ENCODE measurements at regions not wholly inside any gene's neighbourhood (a gene's known extent, or its start where the extent isn't known, plus 50 kb on each side); places are given as distances from the start of the nearest gene placed in this dataset.

DNA sequence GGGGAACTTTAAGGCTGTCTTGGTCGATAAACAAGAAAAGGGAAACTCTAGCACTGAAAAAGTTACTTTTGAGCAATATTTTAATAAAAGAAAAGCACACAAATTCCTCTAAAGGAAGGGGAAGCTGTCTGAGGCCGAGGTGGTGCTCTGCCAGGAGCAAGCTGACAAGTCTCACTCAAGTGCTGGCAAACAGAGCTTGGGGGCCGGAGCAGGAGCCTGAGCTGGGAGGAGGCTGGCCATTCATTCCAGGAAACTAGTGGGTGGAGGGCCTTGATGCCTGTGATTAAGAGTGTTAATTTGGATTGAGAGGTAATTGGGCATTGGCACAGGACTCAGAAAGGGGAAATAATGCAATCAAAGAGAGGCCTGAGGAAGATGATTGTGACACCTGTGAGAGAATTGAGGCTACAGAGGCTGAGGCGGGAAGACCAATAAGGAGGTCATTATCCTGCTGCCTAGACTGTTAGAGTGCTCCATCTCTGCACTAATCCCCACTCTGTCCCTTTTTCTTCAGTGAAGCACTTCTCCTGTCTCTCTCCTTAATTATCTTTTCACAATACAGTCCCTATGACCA lies 154.9 kb upstream of the COL1A2 start:
- no peak for DNase-seq

DNA sequence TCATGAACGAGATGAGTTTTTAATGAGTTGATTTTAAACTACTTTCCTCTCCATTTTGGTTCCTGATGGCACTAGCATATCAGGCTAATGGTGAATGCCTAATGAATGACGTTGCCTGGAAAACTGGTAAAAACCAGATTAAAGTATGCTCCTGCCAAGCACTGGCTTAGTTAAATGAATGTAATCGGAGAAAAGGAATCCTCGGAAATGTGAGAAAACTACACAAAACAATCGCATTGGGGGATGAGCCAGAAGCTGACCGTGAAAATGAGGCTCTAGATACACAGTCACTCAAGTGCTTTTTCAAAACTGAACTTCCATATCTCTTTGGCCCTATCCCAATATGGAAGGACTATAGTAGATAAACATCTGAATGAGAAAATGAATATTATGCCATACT lies 153.8 kb upstream of the COL1A2 start:
- no peak for DNase-seq

DNA sequence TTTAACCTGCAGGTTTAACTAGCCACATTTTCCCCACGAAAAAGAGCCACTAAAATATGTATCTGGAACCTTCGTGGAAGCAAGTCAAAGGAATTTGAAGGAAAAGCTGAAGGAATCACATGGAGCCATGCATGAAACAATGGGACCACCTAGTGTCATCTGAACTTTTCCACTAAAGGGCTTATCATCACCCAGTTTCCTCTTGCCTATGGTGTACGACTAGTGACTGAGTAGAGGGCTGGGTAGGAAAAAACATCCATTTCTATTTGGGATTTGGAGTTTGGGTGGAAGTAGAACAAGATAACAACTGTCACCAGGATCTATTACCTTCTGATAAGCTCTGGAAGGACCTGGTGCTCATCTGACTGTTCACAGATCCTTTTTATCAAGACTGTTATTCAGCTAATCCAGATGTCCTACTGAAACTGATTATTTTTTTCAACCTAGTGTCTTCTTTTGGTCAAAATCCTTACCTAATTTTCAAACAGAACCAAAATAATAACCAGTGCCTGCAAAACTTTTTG lies 153.2 kb upstream of the COL1A2 start:
- no peak for DNase-seq

DNA sequence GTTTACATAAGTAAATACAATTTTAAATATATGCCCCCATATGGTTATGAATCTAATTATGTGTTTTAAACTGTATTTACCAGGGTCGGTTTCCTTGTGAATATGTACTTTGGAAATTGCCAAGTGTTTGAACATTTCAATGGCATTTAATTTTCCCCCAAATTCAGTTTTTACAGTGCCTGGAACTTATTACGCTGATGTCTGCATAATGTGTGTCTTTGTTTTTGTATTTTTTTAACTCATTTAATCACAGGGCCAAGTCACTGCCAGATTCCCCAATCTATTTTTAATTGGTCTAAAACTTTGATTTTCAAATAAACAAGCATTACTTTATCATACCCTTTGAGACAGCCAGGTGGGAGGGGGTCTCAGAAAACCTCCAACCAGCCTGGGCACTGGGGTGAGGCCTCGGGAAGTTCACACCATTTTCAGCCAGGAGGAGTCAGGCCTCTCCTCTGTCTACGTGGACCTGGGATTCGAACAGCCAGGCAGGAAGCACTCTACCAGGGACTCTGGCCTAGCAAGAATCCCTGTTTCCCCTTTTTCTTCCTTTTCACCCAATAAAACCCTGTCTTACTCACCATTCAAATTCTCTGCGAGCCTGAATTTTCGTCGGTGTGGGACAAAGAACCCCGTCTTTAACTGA lies 151.5 kb upstream of the COL1A2 start:
- no peak for DNase-seq

DNA sequence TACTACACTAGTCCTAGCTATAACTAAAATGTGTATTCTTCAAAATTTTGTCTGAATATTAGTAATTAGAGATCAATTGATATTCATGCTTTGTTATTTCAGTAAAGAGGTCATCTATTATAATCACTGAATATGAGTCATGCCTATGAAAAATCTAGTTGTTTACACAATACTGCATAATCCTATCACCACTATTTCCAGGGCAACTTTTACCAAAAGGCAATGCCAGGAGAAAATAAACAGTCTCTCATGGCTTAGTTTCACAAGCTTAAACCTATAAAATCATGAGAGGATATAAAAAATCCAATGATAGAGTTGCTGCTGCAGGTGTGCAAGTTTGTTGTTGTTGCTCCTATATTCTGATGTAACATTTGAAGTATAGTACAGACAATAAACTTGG lies 149.9 kb upstream of the COL1A2 start:
- DNase-seq, result no peak

DNA sequence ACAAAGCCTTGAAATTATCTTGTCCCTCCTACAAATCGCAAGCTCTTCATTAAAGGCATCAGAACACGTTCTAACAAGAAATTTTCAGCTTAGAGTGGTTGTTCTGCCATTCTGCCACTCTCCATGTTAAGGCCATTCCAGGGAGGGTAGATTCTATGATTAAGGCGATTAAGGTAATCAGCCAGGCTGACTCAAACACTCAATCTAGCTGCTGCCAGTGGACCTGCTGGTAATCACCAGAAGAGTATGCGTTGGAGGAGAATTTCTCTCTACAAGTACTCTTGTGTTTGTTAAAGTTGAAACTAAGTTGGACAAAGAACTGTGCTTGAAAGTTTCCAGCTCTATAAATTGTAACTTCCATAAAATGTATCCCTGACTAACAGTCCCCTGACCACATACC lies 149.2 kb upstream of the COL1A2 start:
- no peak for DNase-seq

DNA sequence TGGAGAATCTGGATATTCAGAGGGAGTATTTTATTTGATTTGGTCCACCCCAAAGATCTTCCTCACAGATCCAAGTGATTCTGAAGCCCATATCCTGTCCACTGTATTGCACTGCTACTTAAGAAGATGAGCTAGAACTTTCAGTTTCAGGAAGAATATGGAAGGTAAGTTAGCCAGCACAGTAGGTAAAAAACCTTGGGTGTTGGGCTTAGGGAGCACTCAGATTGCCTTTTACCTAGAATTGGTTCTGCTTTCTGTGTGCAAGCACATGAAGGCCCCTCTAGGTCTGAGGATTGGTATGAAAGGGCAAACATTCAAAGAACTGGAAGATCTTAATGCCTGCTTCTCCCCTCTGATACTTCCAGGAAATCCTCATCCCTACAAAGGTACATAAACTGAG lies 146.7 kb upstream of the COL1A2 start:
- no peak for DNase-seq

DNA sequence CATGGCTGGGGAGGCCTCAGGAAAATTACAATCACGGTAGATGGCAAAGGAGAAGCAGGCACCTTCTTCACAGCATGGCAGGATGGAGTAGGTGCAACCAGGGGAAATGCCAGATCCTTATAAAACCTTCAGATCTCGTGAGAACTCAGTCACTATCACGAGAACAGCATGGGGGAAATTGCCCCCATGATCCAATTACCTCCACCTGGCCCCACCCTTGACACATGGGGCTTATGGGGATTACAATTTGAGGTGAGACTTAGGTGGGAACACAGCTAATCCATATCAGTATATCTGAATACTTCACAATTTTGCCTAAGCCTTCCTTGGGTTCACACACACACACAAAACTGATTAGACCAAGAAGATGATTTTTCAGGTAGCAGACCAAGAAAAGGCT lies 145.1 kb upstream of the COL1A2 start:
- DNase-seq, result no peak

DNA sequence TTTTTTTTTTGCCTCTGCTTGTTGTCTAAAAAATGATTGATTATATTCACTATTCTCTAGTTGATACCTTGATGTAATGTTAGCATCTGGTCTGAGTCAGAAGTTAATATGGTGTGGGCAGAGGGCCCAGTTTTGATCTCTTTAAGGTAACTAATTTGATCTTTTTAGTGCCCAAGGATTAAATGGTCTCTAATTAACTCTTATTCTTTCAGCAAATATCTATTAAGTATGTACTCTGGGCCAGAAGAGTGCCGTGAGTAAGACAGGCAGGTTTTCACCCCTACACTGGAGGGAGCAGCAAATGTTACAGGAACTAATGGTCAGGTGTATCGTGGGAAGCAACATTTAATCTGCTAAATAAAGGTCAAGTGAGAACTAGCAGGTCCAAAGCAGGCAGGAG lies 144.6 kb upstream of the COL1A2 start:
- DNase-seq, result no peak

DNA sequence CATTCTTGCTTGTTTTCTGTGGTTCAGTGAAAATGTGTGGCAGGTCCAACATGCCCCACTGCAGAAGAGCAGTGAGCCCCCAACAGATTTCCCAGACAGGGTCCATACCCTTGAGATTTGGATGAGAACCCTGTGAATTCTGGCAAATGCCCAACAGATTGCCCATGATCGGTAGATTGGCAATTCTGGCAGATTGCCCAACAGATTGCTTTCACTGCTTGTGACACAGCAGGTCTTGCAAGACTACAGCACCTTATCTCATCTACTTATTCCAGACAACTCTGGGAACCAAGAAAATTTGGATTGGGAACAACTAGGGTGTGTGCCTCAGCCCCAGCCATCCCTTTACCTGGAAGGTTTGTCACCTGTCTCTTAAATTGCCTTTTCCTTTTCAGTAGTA lies 143.7 kb upstream of the COL1A2 start:
- no peak for DNase-seq

DNA sequence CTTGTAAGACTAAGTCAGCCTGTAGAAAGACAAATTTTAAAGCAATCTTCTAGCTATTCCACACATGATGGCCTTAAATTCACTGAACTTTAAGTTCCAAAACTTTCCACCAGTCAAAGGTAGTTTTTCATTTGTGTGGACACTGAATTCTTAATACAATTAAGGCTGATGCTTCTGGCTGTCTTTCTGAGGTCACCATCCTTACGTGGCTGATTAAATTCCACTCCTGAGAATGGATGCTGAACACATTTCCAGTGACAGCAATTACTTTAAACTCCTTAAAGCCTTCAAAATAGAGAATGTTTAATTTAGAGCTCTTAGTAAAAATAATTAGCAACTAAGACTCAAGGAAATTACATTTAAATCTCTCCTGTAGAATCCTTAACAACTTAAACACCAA lies 142.6 kb upstream of the COL1A2 start:
- DNase-seq, result no peak

DNA sequence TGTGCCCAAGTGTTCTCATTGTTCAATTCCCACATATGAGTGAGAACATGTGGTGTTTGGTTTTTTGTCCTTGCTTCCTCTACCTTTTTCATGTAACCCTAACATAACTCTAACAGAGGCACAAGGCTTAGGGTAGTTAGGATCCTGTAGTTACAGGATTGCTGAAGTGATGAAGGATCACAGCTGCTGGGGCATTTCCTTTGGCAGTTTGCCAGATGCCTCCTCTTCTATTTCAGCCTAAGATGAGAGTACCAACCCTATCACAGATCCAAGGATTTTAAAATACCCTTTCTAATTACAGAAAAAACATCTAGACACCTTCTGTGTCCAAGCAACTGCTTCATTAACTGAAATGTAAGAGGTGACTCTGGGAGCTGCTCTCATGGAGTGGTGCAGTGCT lies 141.7 kb upstream of the COL1A2 start:
- no peak for DNase-seq

DNA sequence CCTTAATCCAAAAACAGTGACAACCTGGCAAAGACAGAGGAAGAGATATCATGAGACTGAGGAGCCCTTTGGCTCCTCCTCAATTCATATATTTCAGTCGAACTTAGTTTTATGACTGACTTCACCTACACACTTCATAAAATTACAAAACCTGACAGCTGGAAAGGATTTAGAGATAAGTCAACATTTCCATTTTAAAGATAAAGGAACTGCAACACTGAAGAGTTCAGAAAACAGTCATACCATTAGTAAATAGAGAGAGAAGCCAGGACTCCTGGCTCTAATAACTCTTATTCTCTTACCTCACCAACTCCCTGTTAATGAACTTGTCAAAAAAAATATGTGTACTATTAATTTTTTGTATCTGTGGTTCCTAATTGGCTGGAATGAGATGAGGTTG lies 141.0 kb upstream of the COL1A2 start:
- DNase-seq, result no peak

DNA sequence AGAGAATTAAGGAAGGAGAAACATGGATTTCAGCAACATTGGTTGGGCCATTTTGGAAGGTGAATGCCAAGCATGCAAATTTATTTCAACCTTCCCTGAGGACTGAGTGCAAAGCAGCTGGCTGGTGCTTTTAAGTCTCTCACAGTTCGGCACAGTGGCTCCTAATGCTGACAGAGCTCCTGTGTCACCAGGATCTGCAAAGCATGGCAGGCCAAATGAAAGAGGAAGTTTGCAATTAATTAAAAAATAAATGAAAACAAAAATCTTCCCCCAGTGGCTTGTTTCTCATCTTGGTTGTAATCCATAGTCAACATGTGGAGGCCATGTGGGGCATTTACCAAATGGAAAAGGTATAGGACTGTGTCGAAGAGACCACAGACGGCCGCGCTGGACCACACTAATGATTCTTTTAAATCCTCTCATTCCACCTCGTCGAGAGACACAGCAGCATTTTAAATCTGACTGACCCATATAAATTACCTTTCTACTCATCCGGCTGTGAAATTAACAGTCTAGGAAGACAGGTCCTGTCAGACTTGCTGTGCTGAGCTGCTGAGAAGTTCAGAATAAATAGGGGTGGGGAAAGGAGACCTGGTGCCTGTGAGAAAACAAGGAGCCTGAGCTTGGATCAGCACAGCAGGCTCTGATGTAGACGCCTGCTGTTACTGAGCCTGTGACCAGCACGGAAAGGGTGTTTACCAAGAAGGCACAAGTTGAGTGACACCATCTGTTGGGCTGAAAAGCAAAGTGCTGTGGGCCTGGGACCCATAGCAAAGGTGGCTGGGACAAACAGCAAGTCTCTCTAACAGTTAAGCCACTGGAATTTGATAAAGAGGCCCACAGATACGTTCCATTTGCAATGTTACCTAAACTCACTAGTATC lies 136.0 kb upstream of the COL1A2 start:
- DNase-seq, result no peak

DNA sequence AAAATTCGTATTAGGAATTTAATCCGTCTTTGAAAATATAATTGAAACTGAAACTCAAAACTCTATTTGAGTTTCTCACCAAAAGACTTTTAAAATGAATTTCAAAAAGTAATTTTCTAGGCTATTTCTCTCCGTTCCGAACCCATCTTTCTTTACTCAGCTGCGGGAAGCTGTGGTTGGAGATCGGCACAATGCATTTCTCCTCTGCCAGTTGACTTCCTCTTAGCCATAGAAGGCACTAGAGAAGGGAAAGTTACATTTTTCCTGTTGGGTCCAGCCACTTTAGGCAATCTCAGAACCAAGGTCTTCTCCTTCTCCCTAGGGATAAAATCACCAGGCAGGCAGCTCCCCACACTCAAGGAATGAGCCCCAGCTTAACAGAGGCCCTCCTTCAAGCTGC lies 133.6 kb upstream of the COL1A2 start:
- no peak for DNase-seq

DNA sequence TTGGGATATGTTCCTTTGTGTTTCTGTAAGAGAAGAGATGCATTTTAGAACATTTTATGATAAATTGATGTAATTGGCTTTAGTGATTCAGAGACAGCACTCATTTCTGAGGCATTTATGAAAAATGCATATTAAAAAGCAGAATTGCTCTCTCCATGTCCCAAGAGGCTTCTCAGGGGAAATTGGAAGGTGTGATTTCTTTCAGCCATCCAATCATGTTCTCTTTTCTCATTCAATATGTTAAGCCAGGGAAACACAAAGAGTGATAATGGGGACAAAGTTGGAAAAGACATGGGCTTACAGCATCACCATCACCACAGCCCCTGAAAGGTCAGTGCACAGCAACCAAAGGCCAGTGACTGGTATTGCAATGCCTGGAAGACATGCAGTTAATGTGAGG lies 129.9 kb upstream of the COL1A2 start:
- DNase-seq, result no peak

DNA sequence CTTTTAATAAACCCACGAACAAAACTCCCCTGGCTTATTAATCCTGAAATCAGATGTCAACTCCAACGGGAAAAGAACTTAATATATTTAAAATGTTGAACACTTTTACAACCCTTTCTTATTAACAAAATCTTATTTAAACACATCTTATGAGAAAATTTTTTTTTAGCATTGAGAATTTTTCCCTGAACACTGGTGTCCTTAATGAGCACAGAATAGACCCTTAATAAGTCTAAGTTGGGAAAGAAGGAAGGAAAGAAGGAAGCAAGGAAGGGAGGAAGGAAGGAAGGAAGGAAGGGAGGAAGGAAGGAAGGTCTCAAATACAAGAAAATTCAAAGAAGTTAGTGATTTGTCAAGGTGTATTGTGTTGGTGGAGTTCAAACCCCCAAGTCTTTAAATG lies 129.2 kb upstream of the COL1A2 start:
- DNase-seq, result no peak

DNA sequence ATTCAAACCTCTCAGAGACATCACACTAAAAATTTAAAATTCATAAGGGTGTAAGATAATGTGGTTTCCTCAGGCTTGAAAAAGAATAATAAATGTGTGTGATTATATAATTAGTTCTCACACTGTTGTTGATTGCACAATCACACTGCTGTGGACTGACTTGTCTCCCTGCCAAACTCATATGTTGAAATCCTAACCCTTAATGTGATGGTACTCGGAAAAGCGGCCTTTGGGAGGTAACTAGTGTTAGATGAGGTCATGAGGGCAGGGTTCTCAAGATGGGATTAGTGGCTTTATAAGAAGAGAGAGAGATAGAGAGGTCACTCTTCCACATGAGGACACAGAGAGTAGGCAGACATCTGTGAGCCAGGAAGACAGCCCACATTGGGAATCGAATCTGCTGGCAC lies 128.5 kb upstream of the COL1A2 start:
- DNase-seq, result no peak

DNA sequence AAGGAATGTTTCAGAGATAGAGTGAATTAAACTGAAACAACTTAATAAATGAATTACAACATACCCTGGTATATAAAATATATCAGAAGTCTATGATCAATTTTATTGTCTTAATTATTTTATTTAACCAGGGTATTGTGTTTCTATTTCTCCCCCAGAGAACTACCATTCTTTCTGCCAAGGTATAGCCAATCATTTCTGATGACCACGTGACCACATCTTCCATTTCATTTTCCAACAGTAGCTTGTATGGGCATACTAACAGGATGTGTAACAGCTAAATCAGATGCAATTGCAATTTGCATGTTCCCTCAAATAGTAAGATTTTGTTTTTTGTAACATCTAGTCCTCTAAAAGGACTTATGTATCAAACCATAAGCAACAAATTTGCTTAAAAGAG lies 123.9 kb upstream of the COL1A2 start:
- DNase-seq, result no peak

DNA sequence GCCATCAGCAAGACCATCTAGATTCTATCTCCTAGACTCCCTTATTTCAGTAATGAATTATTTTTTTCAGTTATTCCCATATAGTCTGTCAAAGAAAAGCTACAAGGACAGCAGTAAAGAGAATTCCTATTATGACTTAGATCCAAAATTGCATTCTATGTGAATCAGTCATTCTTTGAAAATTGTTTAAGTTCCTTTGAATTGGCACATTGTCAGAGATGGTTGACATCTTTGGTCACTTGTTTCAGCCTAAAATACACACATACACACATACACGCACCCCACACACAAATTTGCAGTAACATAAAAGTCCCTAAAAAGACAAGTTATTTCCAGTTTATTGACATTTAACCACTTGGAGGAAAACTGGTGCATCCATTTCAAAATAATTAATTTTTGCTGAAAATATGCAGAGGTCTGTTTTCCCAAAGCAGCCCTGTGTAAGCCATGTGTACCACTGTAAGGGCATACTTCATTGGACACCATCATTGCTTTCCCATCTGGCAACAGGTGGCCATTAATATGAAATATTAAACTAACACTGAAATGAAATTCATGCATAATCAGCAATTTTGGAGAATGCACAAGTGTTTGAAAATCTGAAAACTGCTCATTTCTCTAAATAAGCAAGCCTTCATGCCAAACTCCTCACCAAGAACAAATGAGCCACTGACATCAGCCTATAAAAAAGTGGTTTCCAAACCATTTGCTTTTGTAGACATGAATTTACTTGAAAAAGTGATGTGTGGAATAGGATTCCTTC lies 121.7 kb upstream of the COL1A2 start:
- no peak for DNase-seq

DNA sequence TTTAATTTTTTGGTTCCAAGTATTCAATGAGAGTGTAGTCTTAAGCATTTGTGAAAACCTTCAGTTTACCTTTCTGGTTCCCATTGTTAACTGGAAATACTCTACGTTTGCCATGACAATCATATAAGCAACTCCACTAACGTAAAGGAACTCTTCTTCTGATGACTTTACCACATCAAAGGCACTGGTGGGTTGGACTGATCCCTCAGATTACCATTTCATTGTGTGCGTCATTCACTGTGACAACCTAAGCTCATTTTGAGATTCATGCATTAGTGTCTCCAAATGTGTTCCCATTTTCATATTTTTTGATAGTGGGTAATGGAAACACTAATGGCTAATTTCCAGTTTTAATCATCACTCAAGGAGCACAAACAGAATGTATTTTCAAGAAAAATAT lies 119.9 kb upstream of the COL1A2 start:
- no peak for DNase-seq

DNA sequence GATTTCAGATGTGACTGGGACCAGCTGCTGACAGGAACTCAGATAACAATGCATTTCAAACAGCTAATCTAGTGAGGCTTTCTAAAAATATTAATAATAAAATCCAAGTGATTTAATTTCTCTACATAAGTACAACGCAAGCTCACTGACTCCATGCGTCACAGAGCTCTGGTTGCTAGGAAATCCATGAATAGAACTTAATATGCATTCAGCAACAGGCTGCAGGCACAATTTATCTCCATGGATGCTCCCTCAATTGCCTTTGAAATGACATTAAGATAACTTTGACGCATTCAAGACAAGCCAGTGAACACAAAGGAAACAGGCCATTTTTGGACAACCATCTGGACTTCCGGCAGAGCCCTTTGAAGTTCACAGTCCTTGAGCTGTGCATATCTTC lies 118.7 kb upstream of the COL1A2 start:
- DNase-seq, result no peak

DNA sequence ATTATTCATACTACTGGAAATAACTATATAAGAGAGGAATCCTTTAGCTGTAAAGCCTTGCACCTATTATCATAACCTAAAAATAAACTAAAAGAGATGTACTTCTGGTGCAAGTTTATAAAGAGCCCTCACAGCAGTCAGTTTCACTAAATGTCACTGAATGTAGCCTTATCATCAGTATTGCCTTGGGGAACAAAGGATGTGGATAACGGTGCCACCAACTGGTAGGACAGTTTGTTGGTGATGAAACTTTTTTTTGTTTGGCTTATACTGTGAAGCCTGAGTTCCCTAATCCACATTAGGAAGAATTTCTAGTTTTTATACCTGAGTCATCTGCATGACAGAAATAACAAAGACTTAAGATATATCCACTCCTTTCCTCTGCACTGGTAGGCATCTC lies 117.9 kb upstream of the COL1A2 start:
- no peak for DNase-seq

Measured in T1000 (cell line).